Umbilical cord (tissue), 1 donor: ENCODE measurements at regions not wholly inside any gene's neighbourhood (a gene's known extent, or its start where the extent isn't known, plus 50 kb on each side); places are given as distances from the start of the nearest gene placed in this dataset.

Source experiments
- DNase-seq: peaks from one replicate; pipeline ENCODE4 v3.0.0-alpha.2; 2015; ENCODE audit warnings: low spot score

GRCh38 chr17:55584055-55584685 is 72.9 kb upstream of the SMIM36 start:
- no peak for DNase-seq

- no peak for DNase-seq
These were observed 71.6 kb upstream of the SMIM36 start for GRCh38 chr17:55582897-55583296.

- DNase-seq = no peak
These were observed 69.4 kb upstream of the SMIM36 start for GRCh38 chr17:55580596-55581133.

GRCh38 chr17:55577687-55578086 is 66.4 kb upstream of the SMIM36 start:
- no peak for DNase-seq

GRCh38 chr17:55576996-55577586 is 65.8 kb upstream of the SMIM36 start:
- DNase-seq = peak; percentile 82

- peak; percentile 46 for DNase-seq
These were observed 65.2 kb upstream of the SMIM36 start for GRCh38 chr17:55576237-55576995.

GRCh38 chr17:55575058-55575636 is 63.9 kb upstream of the SMIM36 start:
- DNase-seq = no peak

GRCh38 chr17:55572599-55572998 is 61.3 kb upstream of the SMIM36 start:
- DNase-seq = no peak

- DNase-seq = no peak
These were observed 60.9 kb upstream of the SMIM36 start for GRCh38 chr17:55572139-55572538.

GRCh38 chr17:55571095-55571494 is 59.8 kb upstream of the SMIM36 start:
- no peak for DNase-seq

- no peak for DNase-seq
These were observed 59.1 kb upstream of the SMIM36 start for GRCh38 chr17:55570391-55570790.

- peak; percentile 82 for DNase-seq
These were observed 56.3 kb upstream of the SMIM36 start for GRCh38 chr17:55567240-55568214.

GRCh38 chr17:55564081-55564480 is 52.8 kb upstream of the SMIM36 start:
- DNase-seq = peak; percentile 66

- no peak for DNase-seq
These were observed 52.1 kb upstream of the SMIM36 start for GRCh38 chr17:55563363-55563762.

GRCh38 chr17:55561973-55562495 is 50.8 kb upstream of the SMIM36 start:
- no peak for DNase-seq

- DNase-seq = no peak
These were observed 50.2 kb upstream of the SMIM36 start for GRCh38 chr17:55561316-55561972.
